Nucleus accumbens (tissue), 56 donors: ENCODE measurements at regions not wholly inside any gene's neighbourhood (a gene's known extent, or its start where the extent isn't known, plus 50 kb on each side); places are given as distances from the start of the nearest gene placed in this dataset.
A peak's percentile ranks its signal among the peaks of the same experiment; 100 is the strongest.

Experiments used
- DNase-seq, 56 donors: peaks; one replicate each; lab custom pipeline; 2025; lab: John Stamatoyannopoulos, UW

GRCh38 chr2:196427986-196428634, 211.4 kb upstream of the CCDC150 start:
- DNase-seq: no peak

GRCh38 chr2:196431076-196431475, 208.4 kb upstream of the CCDC150 start:
- DNase-seq: no peak

GRCh38 chr2:196431957-196432356, 207.6 kb upstream of the CCDC150 start:
- peak in 4 of 56 donors; percentile 1 to 13 (median 4) for DNase-seq

- no peak for DNase-seq
Observed at GRCh38 chr2:196433116-196433515, 206.4 kb upstream of the CCDC150 start.

- no peak for DNase-seq
Observed at GRCh38 chr2:196434217-196434616, 205.3 kb upstream of the CCDC150 start.

- DNase-seq: no peak
Observed at GRCh38 chr2:196435189-196435588, 204.3 kb upstream of the CCDC150 start.

- DNase-seq: no peak
Observed at GRCh38 chr2:196437626-196438025, 201.9 kb upstream of the CCDC150 start.

- DNase-seq: no peak
Observed at GRCh38 chr2:196439760-196440159, 199.8 kb upstream of the CCDC150 start.

GRCh38 chr2:196440413-196440812, 199.1 kb upstream of the CCDC150 start:
- DNase-seq: no peak

- no peak for DNase-seq
Observed at GRCh38 chr2:196441527-196441926, 198.0 kb upstream of the CCDC150 start.

GRCh38 chr2:196442211-196442610, 197.3 kb upstream of the CCDC150 start:
- DNase-seq: no peak

- DNase-seq: no peak
Observed at GRCh38 chr2:196444442-196444841, 195.1 kb upstream of the CCDC150 start.

- DNase-seq: no peak
Observed at GRCh38 chr2:196445991-196446390, 193.5 kb upstream of the CCDC150 start.

- no peak for DNase-seq
Observed at GRCh38 chr2:196448407-196449079, 191.0 kb upstream of the CCDC150 start.

GRCh38 chr2:196449083-196449482, 190.4 kb upstream of the CCDC150 start:
- DNase-seq: no peak

- DNase-seq: no peak
Observed at GRCh38 chr2:196452758-196453157, 186.8 kb upstream of the CCDC150 start.

- peak in 7 of 56 donors; percentile 1 to 21 (median 5) for DNase-seq
Observed at GRCh38 chr2:196453613-196454047, 185.9 kb upstream of the CCDC150 start.

- DNase-seq: no peak
Observed at GRCh38 chr2:196454492-196454891, 185.0 kb upstream of the CCDC150 start.

GRCh38 chr2:196459539-196459938, 180.0 kb upstream of the CCDC150 start:
- no peak for DNase-seq

- no peak for DNase-seq
Observed at GRCh38 chr2:196463706-196464105, 175.8 kb upstream of the CCDC150 start.

- DNase-seq: no peak
Observed at GRCh38 chr2:196464311-196464710, 175.2 kb upstream of the CCDC150 start.

GRCh38 chr2:196466581-196466980, 172.9 kb upstream of the CCDC150 start:
- DNase-seq: no peak
